ENCODE measurements at regions not wholly inside any gene's neighbourhood (a gene's known extent, or its start where the extent isn't known, plus 50 kb on each side); places are given as distances from the start of the nearest gene placed in this dataset.

GRCh38 chr2:62303788-62304187 lies 107.9 kb downstream of the B3GNT2 start:
- TF ChIP-seq EZH2phosphoT487 (IDR thresholded peaks at IDR 0.05; ENCODE audit: borderline replicate concordance) (no peak), CTCF (conservative IDR thresholded peaks at IDR 0.05; ENCODE audit: low read length) (no peak)

All from Loucy (cell line).